IMR-90 (cell line): ENCODE measurements at regions not wholly inside any gene's neighbourhood (a gene's known extent, or its start where the extent isn't known, plus 50 kb on each side); places are given as distances from the start of the nearest gene placed in this dataset.

ENCODE experiments used
- BHLHE40 ChIP-seq: fragments of 150-350 bp; IDR thresholded peaks from 2 replicates; pipeline ENCODE4 v1.6.1; 2016; ENCODE audit warnings: mild to moderate bottlenecking, low read depth, low read length
- CEBPB ChIP-seq: IDR thresholded peaks from 2 replicates; pipeline ENCODE4 v1.6.1; 2012; ENCODE audit warnings: low read depth, low read length, improper control_type of control experiment
- FOS ChIP-seq: fragments of 150-350 bp; IDR thresholded peaks from 2 replicates; pipeline ENCODE4 v1.6.1; 2016; ENCODE audit warnings: low read depth, low read length
- MAZ ChIP-seq: IDR thresholded peaks from 2 replicates; pipeline ENCODE4 v1.6.1; 2012; ENCODE audit warnings: low read depth, mild to moderate bottlenecking, low read length, improper control_type of control experiment, moderate library complexity, borderline replicate concordance
- POLR2A ChIP-seq: IDR thresholded peaks from 2 replicates; pipeline ENCODE4 v1.6.1; 2012; ENCODE audit warnings: mild to moderate bottlenecking, low read depth, low read length
- RAD21 ChIP-seq: IDR thresholded peaks from 2 replicates; pipeline ENCODE4 v1.6.1; 2012; ENCODE audit warnings: low read length, improper control_type of control experiment
- RFX5 ChIP-seq: IDR thresholded peaks from 2 replicates; pipeline ENCODE4 v1.8.0; 2012; ENCODE audit warnings: low read depth, mild to moderate bottlenecking, low read length, moderate library complexity
- SMC3 ChIP-seq: fragments of 150-350 bp; IDR thresholded peaks from 2 replicates; pipeline ENCODE4 v1.6.1; 2016; ENCODE audit warnings: low read depth, mild to moderate bottlenecking, antibody characterized with exemption, low read length, moderate library complexity
- TF ChIP-seq, protein P1 (sequence below): fragments of 150-350 bp; IDR thresholded peaks from 2 replicates; pipeline ENCODE4 v1.6.1; 2017; ENCODE audit warnings: mild to moderate bottlenecking, antibody characterized with exemption, low read length, low read depth
- TF ChIP-seq, protein P2 (sequence below): conservative IDR thresholded peaks from 2 replicates; pipeline ENCODE4 v1.5.1; 2012; ENCODE audit warnings: mild to moderate bottlenecking, low read depth, low read length, improper control_type of control experiment
- TF ChIP-seq, protein P3 (sequence below): fragments of 150-350 bp; IDR thresholded peaks from 2 replicates; pipeline ENCODE4 v1.6.1; 2016; ENCODE audit warnings: low read depth, mild to moderate bottlenecking, low read length, moderate library complexity, borderline replicate concordance

DNA sequence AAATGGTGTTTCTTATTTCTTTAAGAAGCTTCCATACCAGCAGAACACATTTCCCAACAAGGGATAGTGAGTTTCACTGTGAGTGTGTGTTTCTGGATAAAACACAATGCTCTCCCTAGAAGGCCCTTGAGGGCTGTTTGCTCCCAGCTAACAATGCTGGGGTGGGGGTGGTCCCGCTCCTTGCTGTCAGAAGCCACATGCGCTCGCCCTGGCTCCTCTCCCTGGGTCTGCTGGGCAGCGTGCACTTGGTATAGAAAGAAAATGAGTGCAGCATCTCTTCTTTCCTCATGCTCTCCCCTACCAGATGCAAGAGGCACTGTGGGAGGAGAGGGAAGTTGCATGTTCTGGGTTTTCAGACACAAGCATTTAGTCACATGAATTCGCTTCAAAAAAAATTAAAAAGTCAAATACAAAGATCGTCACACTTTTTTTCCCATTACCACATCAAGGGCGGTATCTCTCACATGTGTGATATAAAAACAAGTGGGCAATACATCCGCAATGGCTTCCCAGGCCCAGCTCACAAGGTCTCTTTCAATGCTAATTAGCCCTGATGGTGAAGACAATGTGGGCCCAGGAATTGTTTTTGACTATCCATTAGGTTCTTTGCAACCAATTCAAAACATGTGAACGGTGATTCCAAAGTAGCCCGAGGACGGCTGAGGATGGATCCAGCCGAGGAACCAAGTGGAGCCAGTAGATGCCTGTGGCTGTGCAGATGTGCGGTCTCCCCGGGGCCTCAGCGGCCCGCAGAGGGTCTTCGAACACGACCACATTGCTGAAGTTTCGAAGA is 603.6 kb downstream of the IRX1 start:
- TF ChIP-seq SMC3: no peak
- TF ChIP-seq, protein P1, sequence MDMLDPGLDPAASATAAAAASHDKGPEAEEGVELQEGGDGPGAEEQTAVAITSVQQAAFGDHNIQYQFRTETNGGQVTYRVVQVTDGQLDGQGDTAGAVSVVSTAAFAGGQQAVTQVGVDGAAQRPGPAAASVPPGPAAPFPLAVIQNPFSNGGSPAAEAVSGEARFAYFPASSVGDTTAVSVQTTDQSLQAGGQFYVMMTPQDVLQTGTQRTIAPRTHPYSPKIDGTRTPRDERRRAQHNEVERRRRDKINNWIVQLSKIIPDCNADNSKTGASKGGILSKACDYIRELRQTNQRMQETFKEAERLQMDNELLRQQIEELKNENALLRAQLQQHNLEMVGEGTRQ: no peak
- TF ChIP-seq, protein P2, sequence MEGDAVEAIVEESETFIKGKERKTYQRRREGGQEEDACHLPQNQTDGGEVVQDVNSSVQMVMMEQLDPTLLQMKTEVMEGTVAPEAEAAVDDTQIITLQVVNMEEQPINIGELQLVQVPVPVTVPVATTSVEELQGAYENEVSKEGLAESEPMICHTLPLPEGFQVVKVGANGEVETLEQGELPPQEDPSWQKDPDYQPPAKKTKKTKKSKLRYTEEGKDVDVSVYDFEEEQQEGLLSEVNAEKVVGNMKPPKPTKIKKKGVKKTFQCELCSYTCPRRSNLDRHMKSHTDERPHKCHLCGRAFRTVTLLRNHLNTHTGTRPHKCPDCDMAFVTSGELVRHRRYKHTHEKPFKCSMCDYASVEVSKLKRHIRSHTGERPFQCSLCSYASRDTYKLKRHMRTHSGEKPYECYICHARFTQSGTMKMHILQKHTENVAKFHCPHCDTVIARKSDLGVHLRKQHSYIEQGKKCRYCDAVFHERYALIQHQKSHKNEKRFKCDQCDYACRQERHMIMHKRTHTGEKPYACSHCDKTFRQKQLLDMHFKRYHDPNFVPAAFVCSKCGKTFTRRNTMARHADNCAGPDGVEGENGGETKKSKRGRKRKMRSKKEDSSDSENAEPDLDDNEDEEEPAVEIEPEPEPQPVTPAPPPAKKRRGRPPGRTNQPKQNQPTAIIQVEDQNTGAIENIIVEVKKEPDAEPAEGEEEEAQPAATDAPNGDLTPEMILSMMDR: no peak
- TF ChIP-seq FOS: no peak
- TF ChIP-seq RAD21: no peak
- no peak for TF ChIP-seq POLR2A
- no peak for TF ChIP-seq MAZ
- TF ChIP-seq BHLHE40: no peak
- no peak for TF ChIP-seq CEBPB
- no peak for TF ChIP-seq RFX5
- TF ChIP-seq, protein P3, sequence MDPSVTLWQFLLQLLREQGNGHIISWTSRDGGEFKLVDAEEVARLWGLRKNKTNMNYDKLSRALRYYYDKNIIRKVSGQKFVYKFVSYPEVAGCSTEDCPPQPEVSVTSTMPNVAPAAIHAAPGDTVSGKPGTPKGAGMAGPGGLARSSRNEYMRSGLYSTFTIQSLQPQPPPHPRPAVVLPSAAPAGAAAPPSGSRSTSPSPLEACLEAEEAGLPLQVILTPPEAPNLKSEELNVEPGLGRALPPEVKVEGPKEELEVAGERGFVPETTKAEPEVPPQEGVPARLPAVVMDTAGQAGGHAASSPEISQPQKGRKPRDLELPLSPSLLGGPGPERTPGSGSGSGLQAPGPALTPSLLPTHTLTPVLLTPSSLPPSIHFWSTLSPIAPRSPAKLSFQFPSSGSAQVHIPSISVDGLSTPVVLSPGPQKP: no peak
